Fibroblast of pulmonary artery (primary cell): ENCODE measurements at regions not wholly inside any gene's neighbourhood (a gene's known extent, or its start where the extent isn't known, plus 50 kb on each side); places are given as distances from the start of the nearest gene placed in this dataset.

ENCODE experiments used
- DNase-seq: peaks from one replicate; pipeline ENCODE4 v3.0.0-alpha.2; 2010; ENCODE audit warnings: low read depth
- H3K4me3 ChIP-seq: replicated peaks from 2 replicates; pipeline ENCODE4 v1.5.1; 2011; ENCODE audit warnings: low read depth, mild to moderate bottlenecking, control low read depth, low read length, moderate library complexity
- CTCF ChIP-seq: IDR thresholded peaks from 2 replicates; pipeline ENCODE4 v1.5.1; 2011; ENCODE audit warnings: mild to moderate bottlenecking, control low read depth, low read length, inconsistent platforms; ENCODE audit errors: missing control alignments

- no peak for DNase-seq
- no peak for TF ChIP-seq CTCF
- H3K4me3 ChIP-seq, result no peak overlapping the region
These were observed 808.1 kb downstream of the CDH11 start for GRCh38 chr16:64313726-64314125.

GRCh38 chr16:64312980-64313379, 808.9 kb downstream of the CDH11 start:
- no peak for DNase-seq
- no peak for TF ChIP-seq CTCF
- H3K4me3 ChIP-seq, result no peak overlapping the region

- DNase-seq, result no peak
- no peak overlapping the region for H3K4me3 ChIP-seq
- TF ChIP-seq CTCF, result no peak
These were observed 809.6 kb downstream of the CDH11 start for GRCh38 chr16:64312292-64312691.

- DNase-seq, result peak; percentile 7
These were observed 810.6 kb downstream of the CDH11 start for GRCh38 chr16:64311241-64311640.

GRCh38 chr16:64309398-64310110, 812.3 kb downstream of the CDH11 start:
- H3K4me3 ChIP-seq, result no peak overlapping the region
- no peak for TF ChIP-seq CTCF

More at GRCh38 chr16:64311241-64311640, 810.6 kb downstream of the CDH11 start:
- H3K4me3 ChIP-seq, result no peak overlapping the region
- no peak for TF ChIP-seq CTCF

GRCh38 chr16:64308721-64309120, 813.1 kb downstream of the CDH11 start:
- no peak for TF ChIP-seq CTCF

More at GRCh38 chr16:64309398-64310110, 812.3 kb downstream of the CDH11 start:
- DNase-seq, result no peak

GRCh38 chr16:64307431-64307830, 814.4 kb downstream of the CDH11 start:
- no peak overlapping the region for H3K4me3 ChIP-seq
- no peak for TF ChIP-seq CTCF
- no peak for DNase-seq

More at GRCh38 chr16:64308721-64309120, 813.1 kb downstream of the CDH11 start:
- no peak for DNase-seq
- no peak overlapping the region for H3K4me3 ChIP-seq
